DOHH2 (cell line): ENCODE measurements at regions not wholly inside any gene's neighbourhood (a gene's known extent, or its start where the extent isn't known, plus 50 kb on each side); places are given as distances from the start of the nearest gene placed in this dataset.

ENCODE experiments used
- H3F3A ChIP-seq: fragments of 200-600 bp; sonication (generic), shearing (Covaris generic); 2 replicates; pipeline ENCODE4 v1.6.0; 2016; ENCODE audit warnings: antibody characterized with exemption, mild to moderate bottlenecking; ENCODE audit not compliant: control insufficient read depth, insufficient read depth
- H3K27ac ChIP-seq: fragments of 200-600 bp; sonication (generic); 2 replicates; pipeline ENCODE4 v1.5.1; 2014; ENCODE audit warnings: low read depth, mild to moderate bottlenecking, low read length, moderate library complexity
- H3K27me3 ChIP-seq: fragments of 200-600 bp; sonication (generic); 2 replicates; pipeline ENCODE4 v1.6.1; 2014; ENCODE audit warnings: mild to moderate bottlenecking, low read length, mixed read lengths; ENCODE audit not compliant: control insufficient read depth
- H3K36me3 ChIP-seq: fragments of 200-600 bp; sonication (generic); 2 replicates; pipeline ENCODE4 v1.6.1; 2014; ENCODE audit warnings: mild to moderate bottlenecking, low read length, moderate library complexity, mixed read lengths; ENCODE audit not compliant: control insufficient read depth
- H3K4me1 ChIP-seq: fragments of 200-600 bp; sonication (generic); 2 replicates; pipeline ENCODE4 v1.6.1; 2014; ENCODE audit warnings: mild to moderate bottlenecking, low read length, mixed read lengths; ENCODE audit not compliant: control insufficient read depth
- H3K4me2 ChIP-seq: fragments of 200-600 bp; sonication (generic); 2 replicates; pipeline ENCODE4 v1.6.0; 2014; ENCODE audit warnings: mild to moderate bottlenecking, low read length, moderate library complexity
- H3K4me3 ChIP-seq: fragments of 200-600 bp; sonication (generic); 2 replicates; pipeline ENCODE4 v1.5.1; 2014; ENCODE audit warnings: mild to moderate bottlenecking, low read length, mixed read lengths
- H3K79me2 ChIP-seq: fragments of 200-600 bp; sonication (generic); 2 replicates; pipeline ENCODE4 v1.6.1; 2014; ENCODE audit warnings: mild to moderate bottlenecking, low read length, mixed read lengths; ENCODE audit not compliant: control insufficient read depth
- H3K9me2 ChIP-seq: fragments of 200-600 bp; sonication (generic); replicated peaks from 2 replicates; pipeline ENCODE4 v1.6.1; 2014; ENCODE audit warnings: mild to moderate bottlenecking, low read length, mixed read lengths; ENCODE audit not compliant: control insufficient read depth
- H3K9me3 ChIP-seq: fragments of 200-600 bp; sonication (generic); 2 replicates; pipeline ENCODE4 v1.6.1; 2014; ENCODE audit warnings: antibody characterized with exemption, low read length, mixed read lengths; ENCODE audit not compliant: control insufficient read depth, insufficient read depth
- H4K20me1 ChIP-seq: fragments of 200-600 bp; sonication (generic); 2 replicates; pipeline ENCODE4 v1.6.0; 2014; ENCODE audit warnings: low read depth, mild to moderate bottlenecking, antibody characterized with exemption, low read length, moderate library complexity; ENCODE audit not compliant: control insufficient read depth, insufficient read depth
- EZH2phosphoT487 ChIP-seq: fragments of 200-600 bp; sonication (generic); IDR thresholded peaks from 2 replicates; pipeline ENCODE4 v1.6.1; 2017; ENCODE audit warnings: borderline replicate concordance, mild to moderate bottlenecking, antibody characterized with exemption, low read length, moderate library complexity, mixed read lengths
- TF ChIP-seq, protein P1 (sequence below): fragments of 200-600 bp; sonication (generic); IDR thresholded peaks from one replicate; pipeline ENCODE4 v1.5.1; 2014; ENCODE audit warnings: antibody characterized with exemption, mild to moderate bottlenecking, low read depth, low read length; ENCODE audit not compliant: poor library complexity, severe bottlenecking

DNA sequence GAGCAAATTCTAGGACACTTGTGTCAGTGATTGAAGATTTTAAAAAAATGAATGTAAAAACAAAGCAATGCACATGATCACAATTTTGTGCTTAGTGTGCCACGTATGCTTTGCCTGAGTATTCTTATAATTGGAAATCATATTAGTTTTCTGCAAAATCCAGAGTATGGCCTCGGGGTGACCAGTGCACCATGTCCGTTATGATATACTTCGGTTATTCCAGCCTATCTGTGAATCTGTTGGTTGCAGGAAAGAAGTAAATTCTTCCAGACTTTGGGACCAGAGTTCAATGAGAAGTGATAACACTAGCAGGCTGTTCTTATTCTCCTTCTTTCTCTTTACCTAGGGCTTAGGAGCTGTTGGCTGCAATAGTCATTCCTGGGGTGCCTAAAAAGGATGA lies 152.0 kb upstream of the TMC3 start:
- H3K79me2 ChIP-seq = no peaks in the 10 kb centered on the region
- TF ChIP-seq EZH2phosphoT487 = no peak
- TF ChIP-seq, protein P1, sequence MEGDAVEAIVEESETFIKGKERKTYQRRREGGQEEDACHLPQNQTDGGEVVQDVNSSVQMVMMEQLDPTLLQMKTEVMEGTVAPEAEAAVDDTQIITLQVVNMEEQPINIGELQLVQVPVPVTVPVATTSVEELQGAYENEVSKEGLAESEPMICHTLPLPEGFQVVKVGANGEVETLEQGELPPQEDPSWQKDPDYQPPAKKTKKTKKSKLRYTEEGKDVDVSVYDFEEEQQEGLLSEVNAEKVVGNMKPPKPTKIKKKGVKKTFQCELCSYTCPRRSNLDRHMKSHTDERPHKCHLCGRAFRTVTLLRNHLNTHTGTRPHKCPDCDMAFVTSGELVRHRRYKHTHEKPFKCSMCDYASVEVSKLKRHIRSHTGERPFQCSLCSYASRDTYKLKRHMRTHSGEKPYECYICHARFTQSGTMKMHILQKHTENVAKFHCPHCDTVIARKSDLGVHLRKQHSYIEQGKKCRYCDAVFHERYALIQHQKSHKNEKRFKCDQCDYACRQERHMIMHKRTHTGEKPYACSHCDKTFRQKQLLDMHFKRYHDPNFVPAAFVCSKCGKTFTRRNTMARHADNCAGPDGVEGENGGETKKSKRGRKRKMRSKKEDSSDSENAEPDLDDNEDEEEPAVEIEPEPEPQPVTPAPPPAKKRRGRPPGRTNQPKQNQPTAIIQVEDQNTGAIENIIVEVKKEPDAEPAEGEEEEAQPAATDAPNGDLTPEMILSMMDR = no peak

DNA sequence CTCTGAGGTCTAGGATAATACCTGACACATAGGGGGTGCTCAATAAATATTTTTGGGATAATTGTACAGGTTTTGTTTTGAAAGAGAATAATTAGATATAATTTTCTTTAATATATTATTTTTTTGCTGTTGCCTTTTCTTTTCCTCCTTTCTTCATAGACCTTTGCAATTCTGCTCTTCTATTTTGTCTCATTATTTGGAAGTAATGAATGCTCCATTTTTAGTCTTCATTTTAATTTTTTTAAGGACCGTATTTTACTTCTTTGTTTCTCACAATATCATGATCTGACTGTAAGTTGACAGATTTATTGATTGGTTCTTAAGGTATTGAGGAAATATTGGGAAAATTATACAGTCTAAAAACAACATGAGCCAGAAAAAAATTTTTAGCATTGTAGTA lies 150.5 kb upstream of the TMC3 start:
- H3K4me1 ChIP-seq = no peaks in the 10 kb centered on the region
- H3K9me2 ChIP-seq = no peaks in the 10 kb centered on the region
- H3K36me3 ChIP-seq = no peaks in the 10 kb centered on the region
- H4K20me1 ChIP-seq = no peaks in the 10 kb centered on the region
- no peaks in the 10 kb centered on the region for H3K79me2 ChIP-seq
- no peak overlapping the region for H3K27ac ChIP-seq
- no peak for TF ChIP-seq EZH2phosphoT487
- TF ChIP-seq, protein P1 = no peak
- H3K4me2 ChIP-seq = no peak overlapping the region
- H3K27me3 ChIP-seq = no peaks in the 10 kb centered on the region
- no peaks in the 10 kb centered on the region for H3F3A ChIP-seq
- H3K4me3 ChIP-seq = no peak overlapping the region
- no peaks in the 10 kb centered on the region for H3K9me3 ChIP-seq

More for the DNA sequence above, 152.0 kb upstream of the TMC3 start:
- H3K9me2 ChIP-seq = no peaks in the 10 kb centered on the region
- no peaks in the 10 kb centered on the region for H3K36me3 ChIP-seq
- no peaks in the 10 kb centered on the region for H3F3A ChIP-seq
- no peaks in the 10 kb centered on the region for H4K20me1 ChIP-seq
- H3K27me3 ChIP-seq = no peaks in the 10 kb centered on the region
- no peak overlapping the region for H3K4me2 ChIP-seq
- no peaks in the 10 kb centered on the region for H3K9me3 ChIP-seq
- no peaks in the 10 kb centered on the region for H3K4me1 ChIP-seq
- no peak overlapping the region for H3K4me3 ChIP-seq
- no peak overlapping the region for H3K27ac ChIP-seq

DNA sequence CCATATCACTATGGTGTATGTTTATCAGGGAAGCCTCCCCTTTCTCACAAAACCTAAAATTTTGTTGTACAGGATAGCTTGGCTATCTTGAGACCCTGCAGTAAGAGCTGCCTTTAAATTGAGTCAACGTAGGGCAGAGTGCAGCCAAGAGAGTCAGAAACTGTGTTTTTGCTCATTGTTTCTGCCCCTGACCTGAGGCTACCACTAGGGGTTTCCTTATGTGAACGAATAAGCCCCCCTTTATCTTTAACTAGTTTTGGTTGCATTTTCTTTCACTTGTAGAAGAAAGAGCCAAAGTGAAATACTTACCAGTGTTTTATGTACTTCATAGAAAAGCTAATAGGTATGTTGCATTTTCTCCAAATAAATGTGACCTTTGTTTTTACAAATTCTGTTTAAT lies 149.9 kb upstream of the TMC3 start:
- Histone ChIP-seq H3K4me2 (no peak overlapping the region), H3K4me3 (no peak overlapping the region), H3K27me3 (no peaks in the 10 kb centered on the region), H3K4me1 (no peaks in the 10 kb centered on the region), H3K9me3 (no peaks in the 10 kb centered on the region), H3F3A (no peaks in the 10 kb centered on the region), H3K79me2 (no peaks in the 10 kb centered on the region), H3K36me3 (no peaks in the 10 kb centered on the region), H4K20me1 (no peaks in the 10 kb centered on the region), H3K9me2 (no peaks in the 10 kb centered on the region), H3K27ac (no peak overlapping the region)
- no peak for TF ChIP-seq EZH2phosphoT487
- TF ChIP-seq, protein P1 = no peak

DNA sequence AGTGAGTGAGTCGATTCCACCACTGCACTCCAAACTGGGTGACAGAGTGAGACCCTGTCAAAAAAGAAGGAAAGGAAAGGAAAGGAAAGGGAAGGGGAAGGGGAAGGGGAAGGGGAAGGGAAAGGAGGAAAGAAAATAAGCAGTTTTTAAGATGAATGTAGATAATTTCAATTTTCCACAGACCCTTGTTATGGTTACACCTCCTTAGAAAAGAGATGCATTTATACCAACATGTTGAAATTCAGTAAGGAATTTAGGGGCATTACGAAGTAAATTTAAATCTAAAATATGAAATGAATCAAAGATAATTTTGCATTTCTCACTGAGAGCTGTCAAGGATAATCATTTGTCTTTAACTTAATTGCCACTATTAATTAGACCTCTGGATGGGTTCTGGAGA lies 146.5 kb upstream of the TMC3 start:
- no peak overlapping the region for H3K4me3 ChIP-seq
- no peaks in the 10 kb centered on the region for H4K20me1 ChIP-seq

More for the DNA sequence above, 146.5 kb upstream of the TMC3 start:
- no peaks in the 10 kb centered on the region for H3K9me2 ChIP-seq
- TF ChIP-seq, protein P1 = no peak
- TF ChIP-seq EZH2phosphoT487 = no peak
- no peaks in the 10 kb centered on the region for H3K27me3 ChIP-seq
- H3K79me2 ChIP-seq = no peaks in the 10 kb centered on the region
- no peaks in the 10 kb centered on the region for H3K9me3 ChIP-seq
- no peaks in the 10 kb centered on the region for H3F3A ChIP-seq
- H3K4me2 ChIP-seq = no peak overlapping the region
- H3K4me1 ChIP-seq = no peaks in the 10 kb centered on the region
- H3K36me3 ChIP-seq = no peaks in the 10 kb centered on the region
- H3K27ac ChIP-seq = no peak overlapping the region
